T-cell (primary cell): ENCODE measurements at regions not wholly inside any gene's neighbourhood (a gene's known extent, or its start where the extent isn't known, plus 50 kb on each side); places are given as distances from the start of the nearest gene placed in this dataset.
A peak's percentile ranks its signal among the peaks of the same experiment; 100 is the strongest.

ENCODE experiments used
- ATAC-seq, 4 experiments: fragments of 200-7000 bp in 3 of 4; fragments of 150-1000 bp in 1 of 4; cut with Tn5 transposase; replicated peaks in 1 of 4; 1 replicate in 3 of 4; 2 replicates in 1 of 4; pipeline ENCODE4 v1.10.0; 2021; ENCODE audit warnings: moderate library complexity in 3 of 4, mild to moderate bottlenecking in 2 of 4, moderate number of reproducible peaks in 1 of 4
- CTCF ChIA-PET, 2 donors: fragments of 300-600 bp; sonication (Branson Sonifier 250); formaldehyde crosslinking; loops; one replicate each; lab custom pipeline; 2022; ENCODE audit warnings: antibody characterized with exemption in 2 of 2; lab: Charles Lee
- POLR2A ChIA-PET, 2 donors: fragments of 300-600 bp; sonication (Branson Sonifier 250); formaldehyde crosslinking; loops; one replicate each; lab custom pipeline; 2022; ENCODE audit warnings: antibody characterized with exemption in 2 of 2; lab: Charles Lee
- DNase-seq, 35 experiments: peaks; one replicate each; pipeline versions ENCODE4 v3.0.0 to v3.0.0-alpha.2; 2013 to 2023
- H3K27ac ChIP-seq: one replicate; pipeline ENCODE4 v1.5.1; 2013; ENCODE audit warnings: low read length
- H3K27me3 ChIP-seq, 2 experiments: replicated peaks in 1 of 2; 1 replicate in 1 of 2; 2 replicates in 1 of 2; pipeline versions ENCODE4 v1.6.1 to v1.7.0; 2013; ENCODE audit warnings: low read length in 1 of 2, mixed read lengths in 1 of 2; ENCODE audit not compliant: control insufficient read depth in 2 of 2, insufficient read depth in 2 of 2; ENCODE audit errors: extremely low read depth in 1 of 2
- H3K36me3 ChIP-seq, 2 donors: 1 replicate in 1 of 2; 2 replicates in 1 of 2; pipeline versions ENCODE4 v1.6.1 to v1.7.0; 2013; ENCODE audit warnings: low read length in 1 of 2; ENCODE audit not compliant: control insufficient read depth in 2 of 2, insufficient read depth in 1 of 2; ENCODE audit errors: extremely low read depth in 1 of 2
- H3K4me1 ChIP-seq, 2 experiments: 1 replicate in 1 of 2; 2 replicates in 1 of 2; pipeline versions ENCODE4 v1.6.1 to v1.7.0; 2013; ENCODE audit warnings: low read length in 2 of 2, mixed read lengths in 1 of 2; ENCODE audit not compliant: insufficient read depth in 2 of 2, control insufficient read depth in 1 of 2; ENCODE audit errors: extremely low read depth in 1 of 2
- H3K4me3 ChIP-seq, 2 donors: 1 replicate in 1 of 2; 2 replicates in 1 of 2; pipeline versions ENCODE4 v1.5.1 to v1.7.0; 2013; ENCODE audit warnings: mild to moderate bottlenecking in 2 of 2, low read length in 1 of 2, moderate library complexity in 1 of 2; ENCODE audit not compliant: control insufficient read depth in 1 of 2; ENCODE audit errors: extremely low read depth in 1 of 2
- H3K9me3 ChIP-seq: 2 replicates; pipeline ENCODE4 v1.7.0; 2013
- H3K27ac Mint-ChIP-seq, 2 donors: one replicate each; pipeline ENCODE4 v1.8.0; 2020 to 2021; ENCODE audit warnings: mild to moderate bottlenecking in 2 of 2, mixed read lengths in 2 of 2
- H3K27me3 Mint-ChIP-seq, 2 donors: one replicate each; pipeline ENCODE4 v1.8.0; 2021 to 2022; ENCODE audit warnings: mixed read lengths in 2 of 2
- H3K36me3 Mint-ChIP-seq: one replicate; pipeline ENCODE4 v1.8.0; 2021; ENCODE audit warnings: mixed read lengths
- H3K4me1 Mint-ChIP-seq, 3 donors: one replicate each; pipeline ENCODE4 v1.8.0; 2020 to 2022; ENCODE audit warnings: mixed read lengths in 3 of 3, mild to moderate bottlenecking in 1 of 3
- H3K4me3 Mint-ChIP-seq, 3 donors: one replicate each; pipeline ENCODE4 v1.8.0; 2020 to 2022; ENCODE audit warnings: mild to moderate bottlenecking in 3 of 3, mixed read lengths in 3 of 3, moderate library complexity in 3 of 3
- H3K9me3 Mint-ChIP-seq, 3 donors: one replicate each; pipeline ENCODE4 v1.8.0; 2020 to 2022; ENCODE audit warnings: mixed read lengths in 3 of 3
- WGBS: methylation state at CpG from one replicate; pipeline ENCODE4 v1.1.5; 2013; ENCODE audit warnings: missing lambda C conversion rate; ENCODE audit not compliant: insufficient coverage; 5-methylcytosine and 5-hydroxymethylcytosine counted together

GRCh38 chr18:51664236-51664635, 466.8 kb upstream of the MEX3C start:
- H3K4me1 ChIP-seq, result no peaks in the 10 kb centered on the region
- Mint-ChIP-seq H3K27me3 (peaks cover 16 to 32% of the 10 kb centered on the region in 2 donors), H3K27ac (no peak overlapping the region), H3K4me3 (no peak overlapping the region), H3K36me3 (no peaks in the 10 kb centered on the region), H3K4me1 (peaks cover 0 to 3% (median 2%) of the 10 kb centered on the region in 3 donors), H3K9me3 (no peaks in the 10 kb centered on the region)
- H3K4me3 ChIP-seq, result no peak overlapping the region
- H3K9me3 ChIP-seq, result no peaks in the 10 kb centered on the region
- H3K27ac ChIP-seq, result no peak overlapping the region
- ChIA-PET POLR2A (no interaction called here), CTCF (no interaction called here)
- no peak for DNase-seq
- no peaks in the 10 kb centered on the region for H3K36me3 ChIP-seq
- 64% methylated on average over 3 of the region's 3 CpGs for WGBS
- no peaks in the 10 kb centered on the region for H3K27me3 ChIP-seq
- no peak for ATAC-seq

- H3K27me3 Mint-ChIP-seq, result peaks cover 19 to 32% of the 10 kb centered on the region in 2 donors
- 53% methylated on average over 4 of the region's 7 CpGs for WGBS
- peaks cover 0 to 3% (median 2%) of the 10 kb centered on the region in 3 donors for H3K4me1 Mint-ChIP-seq
- H3K36me3 Mint-ChIP-seq, result no peaks in the 10 kb centered on the region
- POLR2A ChIA-PET, result no interaction called here
- H3K27ac Mint-ChIP-seq, result no peak overlapping the region
- Histone ChIP-seq H3K27me3 (peaks cover 0 to 3% of the 10 kb centered on the region in 2 experiments), H3K4me3 (no peak overlapping the region), H3K27ac (no peak overlapping the region), H3K9me3 (no peaks in the 10 kb centered on the region), H3K36me3 (no peaks in the 10 kb centered on the region), H3K4me1 (no peaks in the 10 kb centered on the region)
- ATAC-seq (no peak), DNase-seq (no peak)
- no peak overlapping the region for H3K4me3 Mint-ChIP-seq
- CTCF ChIA-PET, result no interaction called here
- peaks cover 0 to 3% (median 0%) of the 10 kb centered on the region in 3 donors for H3K9me3 Mint-ChIP-seq
Measured at GRCh38 chr18:51666763-51667191, 469.3 kb upstream of the MEX3C start.

GRCh38 chr18:51668101-51668500, 470.6 kb upstream of the MEX3C start:
- peaks cover 0 to 3% of the 10 kb centered on the region in 2 experiments for H3K27me3 ChIP-seq
- no peaks in the 10 kb centered on the region for H3K36me3 ChIP-seq
- WGBS, result no CpG with 5 or more reads among the region's 10 CpGs
- H3K9me3 Mint-ChIP-seq, result peaks cover 0 to 3% (median 0%) of the 10 kb centered on the region in 3 donors
- H3K27ac Mint-ChIP-seq, result no peak overlapping the region
- no peaks in the 10 kb centered on the region for H3K4me1 ChIP-seq
- CTCF ChIA-PET, result interaction anchor here in 1 of 2 donors (0.6 to 1.1 kb wide), 2 partner anchors 172 to 558 kb away, joined by 4 to 5 read pairs; no protein-coding TSS in a partner anchor
- H3K4me3 Mint-ChIP-seq, result no peak overlapping the region
- DNase-seq, result peak in 9 of 35 experiments; percentile 1 to 28 (median 4)
- H3K36me3 Mint-ChIP-seq, result no peaks in the 10 kb centered on the region
- H3K27ac ChIP-seq, result no peak overlapping the region
- peaks cover 19 to 27% of the 10 kb centered on the region in 2 donors for H3K27me3 Mint-ChIP-seq
- H3K4me3 ChIP-seq, result no peak overlapping the region
- ATAC-seq, result no peak
- H3K9me3 ChIP-seq, result no peaks in the 10 kb centered on the region
- POLR2A ChIA-PET, result interaction anchor here in 1 of 2 donors (0.7 kb wide), 1 partner anchor 557 kb away, joined by 4 read pairs; no protein-coding TSS in a partner anchor
- peaks cover 0 to 3% (median 2%) of the 10 kb centered on the region in 3 donors for H3K4me1 Mint-ChIP-seq

- WGBS, result no CpG with 5 or more reads among the region's 2 CpGs
- ATAC-seq (no peak), DNase-seq (no peak)
- Histone ChIP-seq H3K9me3 (no peaks in the 10 kb centered on the region), H3K4me3 (no peak overlapping the region), H3K4me1 (no peaks in the 10 kb centered on the region), H3K27me3 (peaks cover 0 to 3% of the 10 kb centered on the region in 2 experiments), H3K36me3 (no peaks in the 10 kb centered on the region), H3K27ac (no peak overlapping the region)
- CTCF ChIA-PET, result interaction anchor here in 1 of 2 donors (0.6 to 1.1 kb wide), 2 partner anchors 173 to 558 kb away, joined by 4 to 5 read pairs; no protein-coding TSS in a partner anchor
- Mint-ChIP-seq H3K27me3 (peaks cover 19 to 27% of the 10 kb centered on the region in 2 donors), H3K4me3 (no peak overlapping the region), H3K4me1 (peaks cover 0 to 3% (median 2%) of the 10 kb centered on the region in 3 donors), H3K27ac (no peak overlapping the region), H3K36me3 (no peaks in the 10 kb centered on the region), H3K9me3 (peaks cover 0 to 3% (median 3%) of the 10 kb centered on the region in 3 donors)
- POLR2A ChIA-PET, result interaction anchor here in 1 of 2 donors (0.7 kb wide), 1 partner anchor 557 kb away, joined by 4 read pairs; no protein-coding TSS in a partner anchor
Measured at GRCh38 chr18:51668607-51669006, 471.1 kb upstream of the MEX3C start.

- no peak overlapping the region for H3K4me3 Mint-ChIP-seq
- POLR2A ChIA-PET, result no interaction called here
Measured at GRCh38 chr18:51686590-51686989, 489.1 kb upstream of the MEX3C start.

GRCh38 chr18:51687845-51688585, 490.5 kb upstream of the MEX3C start:
- Mint-ChIP-seq H3K4me3 (no peak overlapping the region), H3K27ac (no peak overlapping the region), H3K36me3 (no peaks in the 10 kb centered on the region), H3K9me3 (peaks cover 0 to 9% (median 0%) of the 10 kb centered on the region in 3 donors), H3K27me3 (no peaks in the 10 kb centered on the region), H3K4me1 (no peaks in the 10 kb centered on the region)
- ChIA-PET POLR2A (no interaction called here), CTCF (interaction anchor here in 1 of 2 donors (0.6 kb wide), 1 partner anchor 412 kb away, joined by 3 read pairs; no protein-coding TSS in a partner anchor)
- ATAC-seq (no peak), DNase-seq (no peak)
- H3K9me3 ChIP-seq, result no peaks in the 10 kb centered on the region
- H3K4me1 ChIP-seq, result no peaks in the 10 kb centered on the region
- H3K27ac ChIP-seq, result no peak overlapping the region
- WGBS, result no CpG with 5 or more reads among the region's 2 CpGs
- no peaks in the 10 kb centered on the region for H3K27me3 ChIP-seq
- no peak overlapping the region for H3K4me3 ChIP-seq
- H3K36me3 ChIP-seq, result no peaks in the 10 kb centered on the region

More at GRCh38 chr18:51686590-51686989, 489.1 kb upstream of the MEX3C start:
- H3K36me3 Mint-ChIP-seq, result no peaks in the 10 kb centered on the region
- H3K9me3 ChIP-seq, result no peaks in the 10 kb centered on the region
- 63% methylated on average over 4 of the region's 7 CpGs for WGBS
- no peaks in the 10 kb centered on the region for H3K36me3 ChIP-seq
- no peaks in the 10 kb centered on the region for H3K27me3 Mint-ChIP-seq
- no peaks in the 10 kb centered on the region for H3K27me3 ChIP-seq
- CTCF ChIA-PET, result no interaction called here
- H3K9me3 Mint-ChIP-seq, result peaks cover under 1 to 10% (median 9%) of the 10 kb centered on the region in 3 donors
- no peaks in the 10 kb centered on the region for H3K4me1 ChIP-seq
- DNase-seq (no peak), ATAC-seq (no peak)
- no peak overlapping the region for H3K27ac ChIP-seq
- no peak overlapping the region for H3K27ac Mint-ChIP-seq
- H3K4me1 Mint-ChIP-seq, result no peaks in the 10 kb centered on the region
- no peak overlapping the region for H3K4me3 ChIP-seq
